SH-SY5Y (cell line): ENCODE measurements at regions not wholly inside any gene's neighbourhood (a gene's known extent, or its start where the extent isn't known, plus 50 kb on each side); places are given as distances from the start of the nearest gene placed in this dataset.

Source experiments
- GATA2 ChIP-seq: IDR thresholded peaks from 2 replicates; pipeline ENCODE4 v1.6.1; 2011; ENCODE audit warnings: mild to moderate bottlenecking, low read depth, low read length
- GATA3 ChIP-seq: IDR thresholded peaks from 2 replicates; pipeline ENCODE4 v1.6.1; 2011; ENCODE audit warnings: low read depth, mild to moderate bottlenecking, low read length, moderate library complexity

DNA sequence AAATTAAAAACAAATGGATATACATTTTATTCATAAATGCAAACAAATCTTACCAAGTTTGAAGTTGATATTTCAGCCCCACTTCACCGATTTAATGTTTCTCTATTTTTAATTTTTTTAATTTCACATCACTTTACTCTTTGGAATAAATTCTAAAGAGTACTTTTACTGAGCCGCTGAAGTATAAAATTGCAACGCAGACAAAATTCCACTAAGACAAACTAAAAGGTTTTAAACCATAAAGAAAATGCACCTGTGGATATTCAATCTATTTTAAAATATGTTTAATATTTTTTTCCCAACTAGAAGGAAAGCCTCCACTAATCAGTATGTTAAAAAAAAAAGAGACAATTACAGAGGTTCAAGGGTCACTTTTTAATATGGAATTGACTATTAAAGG is 1073.9 kb upstream of the CRIM1 start:
- TF ChIP-seq GATA2 = no peak
- no peak for TF ChIP-seq GATA3
